NCI-H226 (cell line): ENCODE measurements at regions not wholly inside any gene's neighbourhood (a gene's known extent, or its start where the extent isn't known, plus 50 kb on each side); places are given as distances from the start of the nearest gene placed in this dataset.
"Not testable (repeated sequence)": the region's sequence is repeated elsewhere in the genome, so short reads cannot be mapped to it uniquely, and the experiment has no call there.

Source experiments
- DNase-seq: peaks from one replicate; pipeline ENCODE4 v3.0.0-alpha.2; 2015

DNA sequence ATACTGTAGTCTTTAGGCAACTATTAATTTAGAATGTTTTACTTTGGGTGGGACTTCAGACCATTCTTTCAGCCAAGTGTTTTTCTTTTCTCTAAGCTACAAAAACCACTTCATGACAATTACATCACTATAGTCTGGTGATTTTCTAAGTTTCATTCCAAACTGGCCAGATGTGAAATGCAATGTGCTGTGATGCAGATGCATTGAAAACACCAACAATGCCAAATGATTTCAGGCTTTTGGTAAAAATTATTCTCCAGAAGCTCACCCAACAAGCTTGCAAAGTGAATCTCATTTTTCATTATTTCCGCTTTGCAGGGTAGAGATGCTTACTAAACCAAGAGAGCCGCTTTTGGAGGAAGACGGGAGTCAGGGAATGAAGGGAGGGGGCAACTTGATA lies 118.4 kb upstream of the ANK3 start:
- DNase-seq, result no peak

DNA sequence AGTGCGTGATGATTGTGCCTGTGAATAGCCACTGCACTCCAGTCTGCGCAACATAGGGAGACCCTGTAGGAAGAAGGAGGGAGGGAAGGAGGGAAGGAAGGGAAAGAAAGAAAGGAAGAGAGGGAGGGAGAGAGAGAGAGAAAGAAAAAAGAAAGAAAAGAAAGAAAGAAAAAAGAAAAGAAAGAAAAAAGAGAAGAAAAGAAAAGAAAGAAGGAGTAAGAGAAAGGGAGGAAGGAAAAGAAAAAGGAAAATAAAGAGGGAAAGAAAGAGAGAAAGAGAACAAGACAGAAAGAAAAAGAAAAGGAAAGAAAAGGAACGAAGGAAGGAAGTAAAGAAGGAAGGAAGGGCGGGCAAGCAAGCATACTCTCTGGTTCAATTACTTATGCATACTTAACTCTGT lies 112.9 kb upstream of the ANK3 start:
- DNase-seq, result no peak

DNA sequence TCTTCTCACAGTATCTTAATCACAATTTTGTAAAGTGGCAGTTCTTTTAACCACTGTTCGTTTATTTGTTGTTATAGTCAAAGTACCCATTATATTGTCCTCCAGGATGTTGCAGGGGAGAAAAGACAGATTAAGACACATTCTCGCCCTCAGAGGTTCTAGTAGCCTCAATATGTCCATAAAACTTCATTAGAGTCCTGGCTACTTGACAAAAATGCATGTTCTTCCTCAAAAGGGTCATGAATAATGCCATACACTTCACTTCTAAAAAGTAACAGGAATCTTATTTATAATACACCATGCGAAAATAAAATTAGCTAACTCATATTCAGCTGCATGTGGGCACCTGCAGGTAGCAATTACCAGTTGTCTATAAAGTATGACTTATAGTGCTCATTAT lies 109.3 kb upstream of the ANK3 start:
- DNase-seq, result no peak

DNA sequence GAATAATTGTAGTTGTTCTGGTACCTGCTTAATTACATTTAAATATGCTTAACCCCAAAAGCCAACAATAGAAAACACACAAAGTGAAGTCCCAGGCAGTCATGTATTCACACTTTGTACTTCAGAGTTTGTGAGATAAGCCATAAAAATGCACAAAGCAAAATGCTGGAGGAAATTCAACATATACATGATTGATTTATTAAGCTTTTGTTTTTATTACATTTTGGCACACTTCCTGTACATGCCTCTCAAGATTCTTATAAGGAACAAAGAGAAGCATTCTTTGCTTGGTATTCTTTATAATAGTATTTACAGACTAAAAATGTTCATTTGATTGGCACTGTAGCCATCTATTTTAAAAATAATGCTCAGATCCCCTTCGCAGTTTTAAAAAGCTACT lies 107.7 kb upstream of the ANK3 start:
- no peak for DNase-seq

- DNase-seq, result peak; percentile 24
Observed at GRCh38 chr10:60496181-60496580, 106.5 kb upstream of the ANK3 start.

DNA sequence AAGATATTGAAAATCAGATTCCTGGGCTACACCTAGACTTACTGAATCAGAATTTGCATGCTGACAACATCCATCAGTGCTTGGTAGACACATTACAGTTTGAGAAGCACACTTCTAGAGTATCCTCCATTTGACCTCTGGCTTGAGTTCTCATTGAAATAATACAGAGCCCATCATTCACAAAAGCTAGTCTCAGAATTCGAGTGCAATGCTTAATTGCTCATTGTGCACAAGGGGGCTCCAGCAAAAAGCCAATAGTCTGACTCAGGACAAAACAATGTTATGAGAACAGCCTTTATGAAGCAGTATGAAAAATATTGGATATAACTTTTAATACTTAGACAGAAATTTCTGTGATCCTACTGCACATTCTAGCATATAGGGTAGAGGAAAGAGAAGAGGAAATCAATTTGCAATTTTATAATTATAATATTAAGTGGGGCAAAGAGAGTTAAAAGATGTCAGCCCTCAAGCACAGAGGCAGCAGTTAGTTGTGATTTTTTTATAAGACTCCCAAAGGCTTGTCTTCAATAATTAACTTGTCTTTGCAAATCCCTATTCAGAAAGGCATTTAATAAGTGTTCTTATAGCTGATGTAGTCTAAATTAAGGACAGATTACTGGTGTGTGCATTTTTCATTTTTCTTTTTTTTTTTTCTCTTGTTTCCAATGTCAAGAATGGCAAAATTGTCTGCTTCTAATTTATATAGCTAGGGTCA lies 105.8 kb upstream of the ANK3 start:
- DNase-seq, result no peak

DNA sequence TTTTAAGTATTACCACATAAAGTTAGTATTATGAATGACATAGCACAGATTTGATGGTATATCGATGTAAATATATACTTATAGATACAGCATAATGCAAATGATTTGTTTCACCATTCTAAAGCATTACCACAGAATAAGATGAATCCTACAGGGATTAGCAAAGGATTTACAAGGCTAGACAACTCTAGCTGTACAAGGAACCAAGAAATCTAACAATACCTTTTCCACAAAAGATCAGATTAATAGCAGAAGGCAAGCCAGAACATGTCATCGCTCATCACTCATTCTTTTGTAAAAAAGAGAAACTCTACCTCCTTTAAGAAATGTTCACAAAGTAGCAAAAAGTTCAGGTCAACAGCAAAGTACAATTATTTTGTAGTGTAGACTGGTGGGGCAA lies 105.1 kb upstream of the ANK3 start:
- no peak for DNase-seq

DNA sequence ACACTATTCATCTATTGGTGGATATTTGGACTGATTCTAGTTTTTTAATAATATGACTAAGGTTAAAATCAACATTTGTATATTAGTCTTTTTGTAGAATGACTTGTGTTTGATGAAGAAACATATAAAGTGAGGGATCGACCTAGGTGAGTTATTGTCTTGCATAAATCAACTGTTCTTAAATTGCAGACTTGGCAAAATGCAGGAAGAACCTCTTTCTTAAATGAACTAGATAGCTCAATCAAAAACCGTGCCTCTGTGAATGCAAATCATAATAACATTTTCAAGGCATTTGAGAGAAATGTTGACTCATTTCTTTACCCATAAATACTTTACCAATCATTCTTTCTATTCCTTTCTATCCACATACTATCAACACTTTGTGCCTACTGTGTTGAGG lies 101.5 kb upstream of the ANK3 start:
- DNase-seq, result no peak

DNA sequence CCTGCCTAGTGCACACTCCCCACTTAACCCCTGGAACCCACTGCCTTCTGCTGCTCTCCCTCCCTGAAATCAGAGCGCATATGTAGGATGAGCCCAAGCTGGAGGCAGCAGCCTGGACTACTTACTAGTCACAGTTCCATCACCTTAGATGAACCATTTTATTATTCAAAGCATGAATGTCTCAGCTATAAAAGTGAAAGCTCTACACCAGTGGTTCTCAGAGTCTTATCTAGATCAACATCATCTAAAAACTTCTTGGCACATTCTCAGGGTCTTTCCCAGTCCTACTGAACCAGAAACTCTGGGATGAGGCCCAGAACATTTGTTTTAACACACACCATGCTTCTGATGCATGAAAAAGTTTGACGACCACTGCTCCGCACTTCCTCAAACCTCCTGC lies 100.3 kb upstream of the ANK3 start:
- peak; percentile 22 for DNase-seq

GRCh38 chr10:60488111-60488669 lies 98.5 kb upstream of the ANK3 start:
- DNase-seq, result no peak

DNA sequence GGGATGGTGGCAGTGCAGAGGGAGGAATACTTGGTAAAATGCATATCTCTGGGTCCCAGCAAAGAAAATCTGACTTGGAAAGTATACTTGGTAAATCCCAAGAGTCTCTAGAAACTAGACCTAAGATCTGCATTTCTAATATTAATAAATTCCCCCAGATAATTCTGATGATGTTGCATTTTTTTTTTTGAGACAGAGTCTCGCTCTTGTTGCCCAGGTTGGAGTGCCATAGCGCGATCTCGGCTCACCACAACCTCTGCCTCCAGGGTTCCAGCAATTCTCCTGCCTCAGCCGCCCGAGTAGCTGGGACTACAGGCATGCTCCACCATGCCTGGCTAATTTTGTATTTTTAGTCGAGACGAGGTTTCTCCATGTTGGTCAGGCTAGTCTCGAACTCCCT lies 97.9 kb upstream of the ANK3 start:
- no peak for DNase-seq

GRCh38 chr10:60485025-60485424 lies 95.3 kb upstream of the ANK3 start:
- no peak for DNase-seq

- DNase-seq, result peak; percentile 94
Observed at GRCh38 chr10:60480865-60481563, 91.3 kb upstream of the ANK3 start.

DNA sequence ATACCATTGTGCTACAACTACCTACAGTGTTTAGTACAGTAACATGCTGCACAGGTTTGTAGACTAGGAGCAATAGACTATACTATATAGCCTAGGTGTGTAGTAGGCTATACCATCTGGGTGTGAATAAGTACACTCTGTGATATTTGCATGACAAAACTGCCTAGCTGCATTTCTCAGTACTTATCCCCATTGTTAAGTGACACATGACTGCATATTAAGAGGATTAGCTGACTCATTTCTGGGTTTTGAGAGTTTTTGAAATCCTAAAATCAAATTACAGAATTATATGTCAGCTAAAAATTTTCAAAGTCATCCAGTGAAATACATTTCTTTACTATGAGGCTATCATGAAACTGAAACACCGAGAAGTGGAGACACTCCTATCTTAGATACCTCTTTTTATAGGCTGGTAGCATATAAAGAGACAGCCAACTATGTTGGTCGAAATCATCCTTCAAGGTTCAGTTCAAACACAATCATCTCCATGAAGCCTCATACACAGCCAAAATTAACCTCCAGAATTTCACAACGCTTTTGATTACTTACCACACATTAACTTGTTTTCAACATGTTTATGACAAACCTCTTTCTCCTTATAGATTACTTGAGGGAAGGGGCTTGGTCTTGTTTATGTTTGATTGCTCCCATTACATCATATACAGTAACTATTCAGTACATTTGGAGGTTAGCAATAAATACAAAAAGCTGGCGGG lies 89.8 kb upstream of the ANK3 start:
- DNase-seq, result no peak

DNA sequence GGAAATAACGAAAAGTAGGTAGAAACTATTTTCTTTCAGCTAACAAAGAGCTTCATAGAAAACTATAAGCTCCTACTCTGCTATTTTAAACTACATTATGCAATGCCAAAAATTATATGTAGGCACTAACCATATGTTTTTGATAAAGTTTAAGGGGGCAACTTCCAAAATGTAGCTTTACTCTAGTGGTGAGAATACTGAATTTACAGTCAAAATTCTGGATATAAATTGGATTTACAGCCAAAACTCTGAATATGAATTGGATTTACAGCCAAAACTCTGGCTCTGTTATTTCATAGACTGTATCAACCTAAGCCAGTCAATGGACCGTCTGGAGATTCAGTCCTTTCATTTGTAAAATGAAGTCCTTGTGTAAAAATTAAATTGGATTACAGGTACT lies 86.8 kb upstream of the ANK3 start:
- DNase-seq, result no peak

DNA sequence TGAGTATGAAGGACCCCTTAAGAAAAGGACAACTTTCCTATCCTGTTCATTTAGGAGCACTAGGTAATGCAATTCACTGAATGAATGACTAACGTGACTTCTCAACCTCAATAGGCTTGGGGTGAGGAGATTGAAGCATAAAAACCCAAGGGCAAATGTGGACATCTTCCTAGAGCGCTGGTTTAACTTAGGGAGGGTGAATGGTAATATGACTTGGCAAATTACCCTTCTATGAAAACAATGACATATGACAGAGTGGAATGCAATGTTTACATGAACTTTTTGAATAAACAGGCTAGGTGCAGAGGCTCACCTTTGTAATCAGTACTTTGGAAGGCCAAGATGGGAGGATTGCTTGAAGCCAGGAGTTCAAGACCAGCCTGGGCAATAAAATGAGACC lies 83.9 kb upstream of the ANK3 start:
- peak; percentile 48 for DNase-seq

DNA sequence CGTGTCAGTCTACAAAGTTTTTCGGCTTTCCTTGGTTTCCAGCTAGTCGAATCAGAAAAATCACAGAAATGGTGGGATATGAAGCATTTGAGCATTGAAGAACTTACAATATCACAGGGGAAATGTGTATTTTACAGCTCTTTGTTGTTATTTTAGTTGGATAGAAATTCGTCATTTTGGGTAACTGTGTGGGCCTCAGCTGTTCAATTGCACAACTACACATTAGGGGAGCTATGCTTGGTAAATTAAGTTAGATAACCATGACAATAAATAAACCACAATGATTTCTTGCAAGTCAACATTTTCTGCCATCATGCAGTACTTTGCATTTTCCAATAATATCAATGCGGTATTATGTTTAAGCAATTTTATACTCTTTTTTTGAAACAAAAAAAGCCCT lies 80.4 kb upstream of the ANK3 start:
- DNase-seq, result no peak

DNA sequence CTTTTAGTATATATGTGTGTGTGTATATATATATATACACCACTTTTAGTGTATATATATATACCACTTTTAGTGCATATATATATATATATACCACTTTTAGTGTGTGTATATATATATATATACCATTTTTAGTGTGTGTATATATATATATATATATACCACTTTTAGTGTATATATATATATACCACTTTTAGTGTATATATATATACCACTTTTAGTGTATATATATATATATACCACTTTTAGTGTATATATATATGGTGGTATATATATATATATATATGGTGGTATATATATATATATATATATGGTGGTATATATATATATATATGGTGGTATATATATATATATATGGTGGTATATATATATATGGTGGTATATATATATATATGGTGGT lies 79.5 kb upstream of the ANK3 start:
- not testable (repeated sequence) for DNase-seq

GRCh38 chr10:60467202-60467546 lies 77.5 kb upstream of the ANK3 start:
- no peak for DNase-seq

DNA sequence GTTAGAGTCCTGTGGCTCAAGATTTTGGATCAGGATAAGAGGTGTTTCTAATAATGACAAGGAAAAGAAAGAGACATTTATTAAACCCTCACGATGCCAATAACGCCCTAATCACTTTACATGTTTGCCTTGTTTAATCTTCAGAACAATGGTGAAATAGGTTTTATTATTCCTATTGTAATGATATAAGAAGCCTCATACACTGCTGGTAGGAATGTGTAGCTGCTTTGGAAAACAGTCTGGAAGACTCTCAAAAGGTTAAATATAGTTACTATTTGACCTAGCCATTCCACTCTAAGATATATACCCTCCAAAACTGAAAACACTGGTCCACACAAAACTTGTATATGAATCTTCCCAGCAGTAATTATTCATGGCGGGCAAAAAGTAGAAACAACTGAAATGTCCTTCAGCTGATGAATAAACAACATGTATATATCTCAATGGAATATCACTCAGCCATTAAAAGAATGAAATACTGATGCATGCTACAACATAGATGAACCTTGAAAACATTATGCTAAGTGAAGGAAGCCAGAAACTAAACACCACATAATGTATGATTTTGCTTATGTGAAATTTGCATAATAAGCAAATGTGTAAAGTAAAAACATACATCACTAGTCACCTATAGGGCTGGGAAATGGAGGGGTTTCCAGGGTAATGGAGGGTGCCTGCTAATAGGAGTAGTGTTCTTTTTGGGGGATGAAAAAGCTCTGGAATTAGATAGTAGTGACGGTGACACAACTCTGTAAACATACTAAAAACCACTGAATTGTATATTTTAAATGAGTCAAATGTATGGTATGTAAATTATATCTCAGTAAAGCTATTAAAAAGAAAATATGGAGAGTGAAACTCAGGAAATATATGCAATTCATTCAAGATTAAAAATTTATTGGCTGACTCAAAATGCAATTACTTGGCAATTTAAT lies 76.9 kb upstream of the ANK3 start:
- DNase-seq, result no peak

GRCh38 chr10:60465801-60466200 lies 76.1 kb upstream of the ANK3 start:
- DNase-seq, result peak; percentile 16

DNA sequence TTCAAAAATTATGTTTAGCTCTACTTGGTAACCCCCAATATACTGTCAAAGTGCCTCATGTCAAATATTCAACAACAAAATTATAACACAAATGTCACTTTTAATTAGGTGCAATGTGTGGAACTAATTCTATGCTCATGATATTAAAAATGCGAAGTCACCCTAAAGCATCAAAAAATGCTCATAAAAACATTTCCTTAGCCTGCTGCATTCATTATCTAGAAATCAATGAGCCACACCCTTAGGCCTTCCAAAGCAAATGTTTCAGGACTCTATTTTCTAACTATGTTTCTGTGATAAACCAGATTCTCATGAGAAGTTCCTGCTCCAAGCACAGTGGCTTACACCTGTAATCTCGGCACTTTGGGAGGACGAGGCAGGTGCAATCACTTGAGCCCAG lies 75.0 kb upstream of the ANK3 start:
- no peak for DNase-seq

DNA sequence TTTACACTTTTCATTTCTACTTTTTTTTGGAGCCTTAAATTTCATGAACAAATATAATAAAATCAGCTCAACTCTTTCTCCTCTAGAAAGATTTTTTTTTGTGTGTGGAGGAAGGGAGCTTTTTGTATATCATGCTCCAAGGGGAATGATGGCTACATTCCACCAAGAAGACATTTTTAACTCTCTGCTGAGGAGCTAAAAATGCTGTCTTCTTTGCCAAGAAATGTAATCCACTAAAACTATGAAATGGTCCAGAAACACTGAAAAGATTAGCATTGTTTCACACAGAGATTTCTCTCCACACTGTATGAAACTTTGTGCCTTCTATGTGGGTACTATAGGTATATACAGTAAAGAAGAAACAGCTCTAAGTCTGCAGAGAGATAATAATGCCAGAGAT lies 74.1 kb upstream of the ANK3 start:
- DNase-seq, result no peak
